ENCODE measurements at regions not wholly inside any gene's neighbourhood (a gene's known extent, or its start where the extent isn't known, plus 50 kb on each side); places are given as distances from the start of the nearest gene placed in this dataset.
"Not testable (repeated sequence)": the region's sequence is repeated elsewhere in the genome, so short reads cannot be mapped to it uniquely, and the experiment has no call there.

DNA sequence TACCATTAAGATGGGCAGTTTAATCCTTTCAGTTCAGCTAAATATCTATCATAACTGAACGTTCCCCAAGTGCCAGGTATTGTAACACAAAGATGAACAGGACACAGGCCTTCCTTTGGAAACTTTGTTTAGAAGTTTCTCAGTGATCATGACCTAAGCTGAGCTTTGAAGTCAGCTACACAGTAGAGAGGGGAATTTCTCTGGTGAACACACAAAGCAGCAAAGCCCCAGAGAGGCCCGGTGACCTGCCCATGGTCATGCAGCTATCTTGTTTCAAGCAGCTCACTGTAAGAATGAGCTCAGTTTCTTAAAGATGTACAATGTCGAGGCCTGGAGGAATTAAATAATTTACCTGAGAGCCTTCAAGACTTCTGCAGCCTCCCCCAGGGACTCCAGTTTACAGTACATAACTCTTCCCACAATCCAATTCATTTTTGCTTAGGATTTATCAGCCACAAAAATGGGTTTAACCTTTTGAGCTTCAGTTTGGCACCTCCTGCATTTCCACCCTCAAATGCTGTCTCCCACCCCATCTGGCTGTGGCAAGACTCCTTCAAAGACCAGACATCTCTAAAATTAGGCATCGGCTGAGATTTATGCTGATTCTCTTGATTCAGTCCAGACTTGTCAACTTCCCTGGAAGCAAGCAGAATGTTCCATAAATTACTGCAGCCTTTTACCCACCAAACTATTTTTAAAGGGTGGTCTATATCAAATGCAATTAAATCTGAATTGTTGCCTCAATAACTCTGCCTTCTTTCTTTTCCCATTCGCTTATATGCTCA is 325.6 kb downstream of the TXNL1 start:
- DNase-seq = no peak

DNA sequence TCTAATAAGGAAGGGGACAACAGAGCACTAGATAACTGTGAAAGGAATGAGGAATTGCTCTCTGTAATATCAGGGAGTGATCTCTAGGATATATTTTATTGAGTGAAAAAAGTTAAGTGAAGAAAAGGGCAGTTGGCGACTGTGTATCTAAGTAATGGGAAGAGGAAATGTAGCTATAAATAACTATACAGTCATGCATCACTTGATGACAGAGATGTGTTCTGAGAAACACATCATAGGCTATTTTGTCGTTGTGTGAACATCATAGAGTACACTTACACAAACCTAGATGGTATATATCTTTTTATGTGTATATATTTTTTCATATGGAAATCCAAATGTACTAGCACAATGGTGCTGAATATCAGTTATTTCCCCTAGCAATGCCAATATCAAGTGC is 329.3 kb downstream of the TXNL1 start:
- no peak for DNase-seq

DNA sequence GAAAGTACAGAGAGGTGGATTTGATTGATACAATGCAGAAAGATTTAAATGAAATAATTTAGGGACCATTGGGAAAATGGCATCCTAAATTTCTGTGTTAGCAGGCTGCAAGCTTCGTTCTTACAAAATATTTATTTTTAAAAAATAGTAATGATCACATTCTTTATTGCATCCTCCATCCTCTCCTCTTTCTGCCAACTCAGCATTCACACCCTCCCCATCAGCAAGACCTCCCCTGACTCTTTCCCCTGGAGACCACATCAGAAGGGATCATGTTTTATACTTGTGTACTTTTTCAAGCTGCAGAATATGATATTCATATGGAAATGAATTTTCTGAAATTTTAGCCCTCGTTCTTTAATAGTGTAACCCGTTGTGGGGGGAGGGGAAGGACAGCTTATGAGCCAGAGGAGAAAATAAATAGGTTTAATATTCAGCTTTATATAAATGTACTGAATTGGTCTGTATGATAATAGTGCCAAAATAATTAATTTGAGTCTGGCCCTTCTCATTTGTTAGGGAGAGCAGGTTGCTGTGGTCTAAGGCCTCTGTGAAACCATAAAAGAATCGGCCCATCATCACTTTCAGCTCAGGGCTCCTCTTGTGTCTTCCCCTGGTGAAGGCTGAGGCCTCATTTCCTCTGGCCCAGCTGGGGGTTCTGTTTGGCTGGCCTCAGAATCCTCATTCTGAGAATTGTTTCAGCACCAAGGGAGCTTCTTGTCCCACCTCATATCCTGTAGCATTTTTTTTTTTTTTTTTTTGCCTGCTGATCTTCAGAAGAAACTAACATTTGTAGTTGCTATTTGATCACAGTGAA is 330.8 kb downstream of the TXNL1 start:
- DNase-seq = no peak

DNA sequence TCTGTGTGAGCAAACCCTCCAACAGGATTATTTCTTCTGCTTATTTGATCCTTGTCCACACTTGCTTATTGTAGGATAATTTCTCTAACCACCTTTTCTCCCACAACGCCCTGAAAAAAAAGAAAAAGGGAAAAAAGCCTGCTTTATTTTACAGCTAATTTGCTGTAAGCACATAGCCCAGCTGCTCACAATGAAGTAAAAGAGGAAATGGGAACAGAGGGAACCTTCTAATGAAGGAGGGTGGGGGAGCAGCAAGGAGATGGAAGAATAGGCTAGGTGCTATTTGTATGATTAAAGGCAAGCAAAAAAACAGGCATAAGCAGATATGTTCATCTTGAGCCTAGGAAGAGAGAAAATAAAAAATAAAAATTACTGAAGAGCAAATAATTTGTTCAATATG is 331.6 kb downstream of the TXNL1 start:
- DNase-seq = no peak

DNA sequence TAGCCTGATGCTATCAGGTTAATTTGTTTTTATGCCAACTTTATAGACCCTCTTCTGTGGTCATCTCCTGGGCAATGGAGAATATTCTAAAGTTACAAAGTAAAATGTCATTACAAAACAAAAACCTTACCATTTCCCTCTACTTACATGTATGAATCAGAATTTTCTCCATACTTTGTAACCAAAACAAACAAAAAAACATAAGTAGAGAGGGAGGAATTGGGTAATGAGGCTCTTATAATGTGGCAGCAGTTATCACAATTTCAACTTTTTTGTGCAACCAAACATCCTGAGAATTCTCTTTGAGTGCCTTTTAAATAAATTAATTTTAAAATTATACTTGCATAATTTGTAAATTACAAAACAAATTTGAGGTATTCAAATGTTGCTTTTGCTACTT is 332.8 kb downstream of the TXNL1 start:
- DNase-seq = no peak

DNA sequence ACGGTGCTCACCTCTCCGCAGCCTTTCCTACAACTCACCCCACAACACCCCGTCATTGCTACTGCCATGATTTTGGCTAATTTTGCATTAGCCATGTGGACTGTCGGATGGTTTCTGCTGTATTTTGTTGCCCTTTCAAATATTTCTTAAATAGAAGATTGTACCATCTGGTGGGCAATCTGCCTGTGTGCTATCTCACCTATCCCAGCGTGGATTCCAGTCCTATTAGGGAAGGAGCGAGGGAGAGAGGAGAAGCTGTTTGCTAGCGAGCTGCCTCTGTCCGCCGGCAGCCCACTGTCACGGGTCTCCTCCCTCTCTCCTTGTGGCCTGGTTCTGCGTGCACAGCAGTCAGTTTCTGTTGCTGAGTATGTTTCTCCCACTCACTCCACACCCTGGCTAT is 336.2 kb downstream of the TXNL1 start:
- no peak for DNase-seq

DNA sequence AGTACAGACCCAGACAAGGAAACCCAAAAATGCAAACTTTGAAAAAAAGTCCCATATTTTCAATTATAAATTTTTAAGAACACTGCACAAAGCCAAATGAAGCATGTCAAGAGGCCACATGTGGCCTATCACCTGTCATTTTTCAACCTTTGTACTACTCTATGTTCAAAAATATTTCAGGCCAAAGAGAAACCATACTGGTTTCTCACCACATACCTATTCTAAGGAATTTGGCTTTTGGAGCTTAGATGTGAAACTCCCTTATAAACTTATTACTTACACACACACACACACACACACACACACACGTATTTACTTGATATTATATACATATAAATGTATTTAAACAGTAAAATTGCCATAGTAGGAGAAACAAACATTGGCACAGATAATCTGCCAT is 338.7 kb downstream of the TXNL1 start:
- no peak for DNase-seq

DNA sequence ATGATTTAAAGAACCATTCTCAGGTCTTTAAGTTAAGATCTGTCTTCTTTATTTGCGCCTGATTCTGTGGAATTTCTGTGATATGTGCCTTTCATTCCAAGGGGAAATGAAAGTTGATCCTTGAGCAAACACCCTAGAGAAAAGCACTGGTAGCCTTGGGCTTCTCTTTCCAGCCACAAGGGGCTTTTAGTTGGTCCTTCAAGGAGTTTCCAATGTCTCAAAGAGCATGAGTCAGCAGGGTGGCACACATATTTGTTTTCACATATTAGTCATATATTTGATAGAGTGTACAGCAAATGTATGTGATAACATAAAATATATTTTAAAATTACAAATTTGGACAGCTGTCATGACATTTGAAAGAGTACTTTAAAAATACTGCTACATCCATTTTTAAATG is 339.5 kb downstream of the TXNL1 start:
- DNase-seq = no peak

DNA sequence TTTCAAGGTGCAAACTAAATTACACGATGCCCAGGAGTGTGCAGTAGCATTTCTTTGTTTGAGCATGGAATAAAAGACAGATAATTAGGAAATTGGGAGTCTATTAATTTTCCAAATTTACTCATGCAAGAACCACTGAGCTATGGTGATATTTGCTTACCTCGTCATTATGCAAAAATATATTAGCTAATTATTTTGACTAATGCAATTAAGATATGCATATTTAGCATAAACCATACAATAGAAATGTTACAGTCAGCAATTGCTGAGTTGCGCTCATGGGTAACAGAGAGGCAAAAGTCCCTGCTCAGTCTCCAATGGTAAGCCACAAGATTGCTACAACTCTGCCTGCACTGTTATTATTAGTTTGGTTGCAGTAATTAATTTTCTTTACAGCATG is 342.0 kb downstream of the TXNL1 start:
- DNase-seq = no peak

DNA sequence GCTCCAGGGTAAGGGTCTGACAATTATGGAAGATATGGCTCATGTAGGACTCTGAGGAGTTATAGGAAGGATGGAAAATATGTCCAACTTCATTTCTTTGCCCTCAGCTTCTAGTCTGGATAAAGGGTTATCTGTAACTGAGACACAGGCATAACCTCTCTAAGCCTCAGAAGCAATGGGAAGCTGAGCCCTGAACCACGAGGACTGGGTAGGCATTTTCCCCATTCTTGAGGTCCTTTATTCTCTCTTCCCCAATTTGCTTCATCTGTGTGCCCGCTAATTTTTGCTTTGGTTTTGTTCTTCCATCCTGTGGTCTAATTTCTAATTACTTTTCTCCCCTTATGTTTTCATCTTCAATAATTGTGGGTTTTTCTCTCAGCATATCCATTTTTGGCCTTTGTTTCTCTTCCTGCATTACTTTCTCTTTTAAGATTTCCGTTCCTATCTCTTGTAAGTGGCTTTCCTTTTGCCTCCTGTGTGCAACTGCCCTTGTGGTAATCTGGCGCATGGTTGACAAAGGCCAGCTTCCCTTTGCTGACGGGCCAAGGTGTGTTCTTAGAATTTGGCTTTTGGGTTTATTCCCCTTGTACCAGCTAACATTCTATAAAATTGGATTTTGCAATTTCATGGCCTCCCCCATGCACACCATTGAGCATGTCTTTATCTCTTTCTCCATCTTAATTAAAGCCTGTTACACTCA is 343.8 kb downstream of the TXNL1 start:
- DNase-seq = no peak

DNA sequence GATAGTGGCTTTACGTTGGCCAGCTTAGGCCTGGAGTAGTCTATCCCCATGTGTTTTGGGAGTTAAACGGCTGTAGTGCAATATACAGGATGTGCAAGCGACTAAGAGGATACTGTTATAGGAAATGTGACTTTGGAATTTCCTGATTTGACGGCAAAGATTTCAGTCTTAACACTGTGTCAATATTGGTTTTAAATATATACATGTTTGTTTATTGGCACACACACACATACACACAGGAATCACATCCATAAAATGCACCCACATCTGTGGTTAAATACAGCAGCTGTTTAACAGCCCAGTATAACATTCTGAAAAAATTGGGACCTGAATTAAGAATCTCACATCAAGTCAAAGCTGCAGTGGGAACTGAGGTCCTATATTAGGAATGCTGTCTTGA is 347.1 kb downstream of the TXNL1 start:
- DNase-seq = no peak

DNA sequence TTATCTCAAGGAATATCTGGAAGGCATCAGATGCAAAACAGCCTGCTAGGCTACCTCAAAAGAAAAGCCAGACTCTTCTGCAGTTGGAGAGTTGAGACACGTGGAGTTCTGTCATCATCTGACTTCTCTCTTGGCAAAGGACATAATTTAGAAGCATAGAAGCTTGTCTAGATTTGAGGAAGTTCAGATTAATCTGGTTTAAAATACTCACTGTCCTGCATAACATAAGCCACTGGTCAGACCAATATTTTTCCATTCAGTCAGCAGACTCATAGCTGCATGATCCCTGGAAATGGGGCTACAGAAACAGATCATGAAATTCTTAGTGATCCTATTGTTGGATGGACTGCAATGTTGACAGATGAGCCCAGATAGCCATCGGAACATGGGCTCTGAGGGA is 349.0 kb downstream of the TXNL1 start:
- no peak for DNase-seq

DNA sequence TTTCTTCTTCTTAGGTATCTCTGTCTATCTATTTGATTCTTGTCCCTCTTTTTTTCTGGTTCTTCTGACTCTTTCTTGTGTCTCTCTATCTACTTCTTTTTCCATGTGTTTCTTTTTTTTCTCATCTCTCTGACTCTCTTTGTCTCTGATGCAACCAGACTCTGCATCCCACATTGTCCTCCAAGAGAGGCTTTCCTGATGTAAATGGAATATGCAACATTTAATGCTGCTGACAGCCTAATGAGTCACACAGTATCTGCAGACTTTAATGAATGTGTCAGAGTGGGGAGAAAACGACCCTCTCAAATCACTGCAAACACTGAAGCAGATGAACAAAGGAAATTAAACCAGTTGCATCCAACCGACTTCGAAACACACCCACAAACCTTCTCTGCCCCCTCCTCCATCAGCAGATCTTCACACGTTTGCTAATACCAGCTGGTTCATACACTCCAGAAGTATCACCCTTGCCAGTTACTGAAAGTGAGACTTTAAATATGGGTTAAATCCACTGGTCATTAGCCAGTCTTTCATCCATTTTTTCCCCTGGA is 351.5 kb downstream of the TXNL1 start:
- DNase-seq = no peak

DNA sequence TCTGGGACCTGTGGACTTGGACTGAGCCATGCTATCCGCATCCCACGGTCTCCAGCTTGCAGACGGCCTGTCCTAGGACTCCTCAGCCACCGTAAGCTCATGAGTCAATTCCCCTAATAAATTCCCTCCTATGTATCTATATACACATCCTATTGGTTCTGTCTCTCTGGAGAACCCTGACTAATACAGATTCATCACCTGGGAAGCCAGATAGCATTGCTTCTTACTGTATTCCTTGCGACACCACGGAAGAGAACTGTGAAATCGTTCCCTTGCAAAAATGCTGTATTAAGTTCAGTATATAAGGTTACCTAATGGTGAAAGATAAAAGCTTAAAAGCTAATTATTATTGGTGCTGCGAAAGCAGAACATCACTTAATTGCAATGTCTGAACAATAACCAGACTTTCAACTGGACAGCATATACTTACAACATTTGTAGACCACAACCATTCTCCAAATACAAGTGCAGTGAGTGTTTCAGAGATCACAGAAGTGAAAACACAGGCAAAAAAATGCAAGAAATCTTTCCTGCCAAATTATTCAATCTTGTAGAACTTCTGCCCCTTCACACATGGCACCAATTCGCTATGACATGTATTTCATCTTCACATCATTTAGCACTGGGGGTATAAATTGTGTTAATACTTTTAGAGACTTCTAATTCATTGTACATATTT is 352.9 kb downstream of the TXNL1 start:
- no peak for DNase-seq

DNA sequence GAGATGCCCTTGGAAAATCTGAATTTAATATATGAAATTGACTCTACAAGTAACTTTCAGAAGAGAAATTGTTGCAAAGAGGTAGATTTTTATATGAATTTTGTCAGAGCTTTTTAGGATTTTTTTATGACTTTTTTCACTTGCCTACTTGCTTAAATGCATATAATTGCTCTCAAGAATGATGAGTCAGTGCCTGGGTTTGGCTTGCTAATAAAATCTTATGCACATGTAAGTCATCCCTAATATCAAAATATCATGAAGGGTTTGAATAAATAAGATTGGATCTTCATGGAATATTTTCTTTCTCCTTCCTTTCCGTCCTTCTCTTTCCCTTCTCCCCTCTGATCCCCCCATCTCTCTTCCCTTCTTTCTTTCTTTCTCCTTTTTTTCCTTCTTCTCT is 354.1 kb downstream of the TXNL1 start:
- no peak for DNase-seq

DNA sequence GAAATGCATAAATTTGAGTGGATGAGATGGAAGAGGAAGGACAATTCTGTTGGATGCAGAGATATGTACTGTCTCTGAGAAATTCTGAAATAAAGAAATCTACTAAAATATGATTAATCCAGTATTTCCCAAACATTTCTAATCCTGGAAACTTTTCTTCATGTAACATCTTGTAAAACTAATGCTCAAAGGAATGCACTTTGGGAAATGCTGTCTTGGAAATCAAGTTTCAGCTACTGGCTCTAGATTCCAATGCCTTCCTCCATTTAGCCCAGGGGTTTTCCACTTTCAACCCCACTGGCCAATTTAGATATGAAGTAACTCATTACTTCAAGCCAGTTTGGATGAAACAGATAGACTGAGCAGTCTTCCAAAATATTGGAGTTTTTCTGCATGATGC is 355.1 kb downstream of the TXNL1 start:
- DNase-seq = no peak

DNA sequence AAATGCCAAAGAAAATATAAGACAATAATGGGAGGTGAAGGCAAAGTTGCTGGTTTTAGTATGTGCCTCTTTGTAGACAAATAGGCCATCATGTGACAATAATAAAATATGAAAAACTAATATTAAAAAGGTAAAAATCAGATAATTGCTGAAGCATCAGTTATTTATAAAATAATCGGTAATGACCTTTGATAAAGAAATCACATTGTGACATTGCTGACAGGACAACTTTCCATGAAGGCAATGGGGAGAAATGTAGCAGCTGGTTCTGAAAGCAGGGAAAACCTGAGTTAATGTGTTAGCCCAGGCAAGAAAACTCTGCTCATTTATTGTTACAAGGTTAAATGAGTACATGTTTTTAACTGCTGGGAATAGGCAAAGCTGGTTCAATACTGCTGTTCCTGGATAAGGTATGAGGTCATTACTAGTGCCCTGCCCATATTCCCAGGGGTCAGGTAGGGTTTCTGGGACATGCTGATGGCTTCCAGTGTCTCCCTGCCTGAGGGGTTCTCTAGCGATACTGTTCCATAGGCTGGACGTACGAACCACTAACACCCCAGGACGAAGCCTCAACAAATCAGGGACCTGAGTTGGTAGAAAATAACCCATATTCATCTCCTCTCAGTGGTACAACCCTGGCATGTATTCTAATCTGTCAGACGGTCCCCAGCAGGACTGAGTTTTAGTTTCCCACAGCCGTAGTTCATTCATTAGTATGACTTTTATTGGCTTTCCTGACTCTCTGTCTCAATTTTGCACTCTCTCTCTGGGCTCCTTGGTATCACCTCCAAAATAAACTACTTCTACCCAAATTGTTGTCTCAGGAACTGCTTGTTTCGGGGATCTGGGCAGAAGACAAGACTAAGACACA is 355.9 kb downstream of the TXNL1 start:
- no peak for DNase-seq

DNA sequence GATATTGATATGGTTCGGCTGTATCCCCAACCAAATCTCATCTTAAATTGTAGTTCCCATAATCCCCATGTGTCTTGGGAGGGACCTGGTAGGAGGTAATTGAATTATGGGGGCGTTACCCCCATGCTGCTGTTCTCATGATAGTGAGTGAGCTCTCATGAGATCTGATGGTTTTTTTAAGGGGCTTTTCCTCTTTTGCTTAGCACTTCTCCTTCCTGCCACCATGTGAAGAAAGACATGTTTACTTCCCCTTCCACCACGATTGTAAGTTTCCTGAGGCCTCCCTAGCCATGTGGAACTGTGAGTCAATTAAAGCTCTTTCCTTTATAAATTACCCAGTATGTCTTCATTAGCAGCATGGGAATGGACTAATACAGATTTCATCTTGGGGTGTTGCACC is 358.6 kb downstream of the TXNL1 start:
- DNase-seq = not testable (repeated sequence)

DNA sequence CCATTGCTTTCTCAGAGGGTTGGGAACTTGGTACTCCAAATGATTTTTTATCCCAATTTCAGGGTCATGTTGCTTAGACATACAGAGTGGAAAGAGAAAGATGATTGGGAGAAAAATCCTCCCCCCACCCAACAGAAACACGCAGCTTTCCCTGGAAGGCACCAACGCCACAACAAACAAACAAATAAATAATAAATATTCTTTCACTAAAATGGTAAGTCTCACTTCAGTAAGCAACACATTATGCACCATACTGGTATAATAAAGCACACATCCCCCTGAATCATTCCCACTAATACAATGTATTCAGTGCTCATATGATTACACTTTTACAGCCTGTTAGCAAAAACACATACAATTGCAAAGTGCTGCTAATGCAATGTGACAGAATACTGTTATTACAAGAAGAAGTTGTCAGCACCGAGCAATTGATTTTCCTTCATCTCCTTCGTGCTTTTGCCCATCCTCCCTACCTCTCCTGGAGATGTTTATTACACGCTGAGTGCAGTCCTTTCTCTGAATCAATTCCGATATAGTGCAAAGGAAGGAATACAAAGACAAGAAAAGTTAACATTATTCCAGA is 359.9 kb downstream of the TXNL1 start:
- no peak for DNase-seq

DNA sequence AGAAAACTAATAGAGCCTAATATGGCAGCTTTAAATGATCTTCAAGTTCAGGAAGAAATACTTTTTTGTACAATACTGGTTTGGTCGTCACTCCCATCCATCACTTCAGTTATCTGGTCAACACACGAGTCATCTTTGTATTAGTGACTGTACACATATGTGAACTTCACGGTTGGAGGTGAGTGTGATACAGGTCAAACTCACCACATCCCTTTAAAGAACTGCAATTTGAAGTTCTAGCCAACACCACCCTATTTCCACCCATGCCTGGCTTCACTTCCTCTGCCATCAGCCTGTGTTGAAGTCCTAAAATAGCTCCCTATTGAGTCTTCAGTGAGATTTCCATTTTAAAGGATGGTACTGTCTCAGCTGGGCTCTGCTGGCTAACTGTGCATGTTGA is 361.9 kb downstream of the TXNL1 start:
- DNase-seq = no peak

DNA sequence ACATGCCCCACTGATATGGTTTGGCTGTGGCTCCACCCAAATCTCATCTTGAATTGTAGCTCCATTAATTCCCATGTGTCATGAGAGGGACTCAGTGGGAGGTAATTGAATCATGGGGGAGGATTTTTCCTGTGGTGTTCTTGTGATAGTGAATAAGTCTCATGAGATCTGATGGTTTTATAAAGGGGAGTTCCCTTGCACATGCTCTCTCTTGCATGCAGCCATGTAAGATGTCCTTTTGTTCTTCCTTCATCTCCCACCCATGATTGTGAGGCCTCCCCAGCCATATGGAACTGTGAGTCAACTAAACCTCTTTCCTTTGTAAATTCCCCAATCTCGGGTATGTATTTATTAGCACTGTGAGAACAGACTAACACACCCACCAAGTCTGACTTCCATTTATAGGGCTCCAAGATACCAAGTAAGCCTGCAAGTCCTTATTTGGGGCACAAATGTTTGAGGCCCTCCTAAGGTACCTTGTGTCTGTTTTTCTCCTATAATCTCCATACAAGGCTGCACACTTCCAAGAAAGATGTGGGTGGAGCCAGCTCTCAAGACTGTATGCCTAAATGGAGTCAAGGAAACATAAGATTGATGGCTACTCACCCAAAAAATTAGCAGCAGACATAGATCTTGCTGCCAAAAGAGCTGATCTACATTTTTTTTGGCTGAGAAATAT is 364.7 kb downstream of the TXNL1 start:
- no peak for DNase-seq
